PC-9 (cell line): ENCODE measurements at regions not wholly inside any gene's neighbourhood (a gene's known extent, or its start where the extent isn't known, plus 50 kb on each side); places are given as distances from the start of the nearest gene placed in this dataset.

Source experiments
- BruUV-seq: library from RNA; stranded (reverse); fragments of 400-500 nt; replicated peaks from 2 replicates; lab custom pipeline; 2021; lab: Mats Ljungman, UMichigan
- CTCF ChIA-PET: fragments of 300-600 bp; sonication (Branson Sonifier 250); formaldehyde crosslinking; loops from one replicate; lab custom pipeline; 2022; ENCODE audit warnings: antibody characterized with exemption; lab: Charles Lee
- POLR2A ChIA-PET: fragments of 300-600 bp; sonication (Branson Sonifier 250); formaldehyde crosslinking; loops from one replicate; lab custom pipeline; 2022; ENCODE audit warnings: antibody characterized with exemption; ENCODE audit not compliant: unreplicated experiment; lab: Charles Lee
- DNase-seq, 2 experiments: peaks; one replicate each; pipeline versions ENCODE4 v3.0.0 to v3.0.0-alpha.2; 2015 to 2022; ENCODE audit warnings: mixed read lengths in 1 of 2
- H2AFZ ChIP-seq: fragments of 200-600 bp; sonication (generic); 2 replicates; pipeline ENCODE4 v1.8.1; 2017; ENCODE audit warnings: antibody characterized with exemption
- H3F3A ChIP-seq: fragments of 200-600 bp; sonication (generic); 2 replicates; pipeline ENCODE4 v1.8.1; 2017; ENCODE audit warnings: antibody characterized with exemption, mild to moderate bottlenecking, low read depth; ENCODE audit not compliant: insufficient read depth
- H3K27ac ChIP-seq: fragments of 200-600 bp; sonication (generic); 2 replicates; pipeline ENCODE4 v1.6.1; 2016; ENCODE audit warnings: mixed run types
- H3K27me3 ChIP-seq: fragments of 200-600 bp; sonication (generic); 2 replicates; pipeline ENCODE4 v1.6.1; 2016; ENCODE audit warnings: low read depth, mixed run types; ENCODE audit not compliant: insufficient read depth
- H3K36me3 ChIP-seq: fragments of 200-600 bp; sonication (generic); 2 replicates; pipeline ENCODE4 v1.6.1; 2016; ENCODE audit warnings: low read depth, mixed run types
- H3K4me1 ChIP-seq: fragments of 200-600 bp; sonication (generic); replicated peaks from 2 replicates; pipeline ENCODE4 v1.6.1; 2016; ENCODE audit warnings: mixed run types; ENCODE audit not compliant: insufficient read depth
- H3K4me2 ChIP-seq: fragments of 200-600 bp; sonication (generic); 2 replicates; pipeline ENCODE4 v1.6.1; 2017; ENCODE audit warnings: mixed run types
- H3K4me3 ChIP-seq: fragments of 200-600 bp; sonication (generic); 2 replicates; pipeline ENCODE4 v1.6.1; 2016; ENCODE audit warnings: mixed run types
- H3K79me2 ChIP-seq: fragments of 200-600 bp; sonication (generic); 2 replicates; pipeline ENCODE4 v1.6.1; 2017; ENCODE audit warnings: low read depth, mixed run types
- H3K9me2 ChIP-seq: fragments of 200-600 bp; sonication (generic); 2 replicates; pipeline ENCODE4 v1.8.1; 2017; ENCODE audit warnings: mild to moderate bottlenecking; ENCODE audit not compliant: insufficient read depth
- H3K9me3 ChIP-seq: fragments of 200-600 bp; sonication (generic); 2 replicates; pipeline ENCODE4 v1.8.1; 2016; ENCODE audit warnings: low read depth; ENCODE audit not compliant: insufficient read depth
- H4K20me1 ChIP-seq: fragments of 200-600 bp; sonication (generic); 2 replicates; pipeline ENCODE4 v1.8.1; 2017; ENCODE audit not compliant: insufficient read depth
- CTCF ChIP-seq: fragments of 200-600 bp; sonication (generic); conservative IDR thresholded peaks from 2 replicates; pipeline ENCODE4 v1.6.1; 2017; ENCODE audit warnings: mixed run types, antibody characterized with exemption, mild to moderate bottlenecking, moderate library complexity
- EZH2 ChIP-seq: fragments of 200-600 bp; sonication (generic); IDR thresholded peaks from 2 replicates; pipeline ENCODE4 v1.8.0; 2017; ENCODE audit warnings: antibody characterized with exemption, low read depth
- intact Hi-C: fragments of 100-400 bp; cut with micrococcal nuclease; formaldehyde crosslinking; loops from one replicate; pipeline ENCODE4 v1.10.0; 2022; ENCODE audit not compliant: unreplicated experiment

GRCh38 chr15:25245801-25246622 is 192.8 kb downstream of the UBE3A start:
- ChIA-PET CTCF (no interaction called here), POLR2A (no interaction called here)
- no peaks in the 10 kb centered on the region for H3K36me3 ChIP-seq
- TF ChIP-seq EZH2 = no peak
- TF ChIP-seq CTCF = no peak
- H3K27ac ChIP-seq = no peak overlapping the region
- H3F3A ChIP-seq = no peaks in the 10 kb centered on the region
- no peaks in the 10 kb centered on the region for H3K79me2 ChIP-seq
- no peak overlapping the region for H3K4me2 ChIP-seq
- no peaks in the 10 kb centered on the region for H3K9me3 ChIP-seq
- no peaks in the 10 kb centered on the region for H3K4me1 ChIP-seq
- no peak for DNase-seq
- H3K4me3 ChIP-seq = no peak overlapping the region
- H3K9me2 ChIP-seq = no peaks in the 10 kb centered on the region
- H4K20me1 ChIP-seq = no peaks in the 10 kb centered on the region
- no TSS peak for BruUV-seq
- H3K27me3 ChIP-seq = no peaks in the 10 kb centered on the region
- no peak overlapping the region for H2AFZ ChIP-seq
- intact Hi-C loops = no loop called here

GRCh38 chr15:25246641-25247406 is 192.0 kb downstream of the UBE3A start:
- POLR2A ChIA-PET = no interaction called here

More at GRCh38 chr15:25246641-25247406, 192.0 kb downstream of the UBE3A start:
- Histone ChIP-seq H4K20me1 (no peaks in the 10 kb centered on the region), H3K27me3 (no peaks in the 10 kb centered on the region), H3K79me2 (no peaks in the 10 kb centered on the region), H3K9me2 (no peaks in the 10 kb centered on the region), H3K4me2 (no peak overlapping the region), H2AFZ (no peak overlapping the region), H3K9me3 (no peaks in the 10 kb centered on the region), H3K36me3 (no peaks in the 10 kb centered on the region), H3K4me1 (no peaks in the 10 kb centered on the region), H3K4me3 (no peak overlapping the region), H3K27ac (no peak overlapping the region), H3F3A (no peaks in the 10 kb centered on the region)
- no peak for DNase-seq
- TF ChIP-seq EZH2 = no peak
- TF ChIP-seq CTCF = no peak
- no TSS peak for BruUV-seq
- CTCF ChIA-PET = no interaction called here
- intact Hi-C loops = no loop called here
